ENCODE measurements at regions not wholly inside any gene's neighbourhood (a gene's known extent, or its start where the extent isn't known, plus 50 kb on each side); places are given as distances from the start of the nearest gene placed in this dataset.

GRCh38 chr4:151957153-151957552 is 196.3 kb upstream of the GATB start:
- Histone ChIP-seq H3K23ac (ENCODE audit: insufficient read length, low read depth, low read length) (no peak overlapping the region), H3K79me1 (ENCODE audit: insufficient read depth, low read depth, low read length, poor library complexity, severe bottlenecking) (no peaks in the 10 kb centered on the region), H3K79me2 (ENCODE audit: insufficient read depth, low read length) (no peaks in the 10 kb centered on the region), H3T11ph (ENCODE audit: low read length) (no peak overlapping the region), H2BK15ac (ENCODE audit: low read depth, low read length) (no peak overlapping the region), H2BK5ac (ENCODE audit: insufficient read length, low read length) (no peak overlapping the region), H4K20me1 (ENCODE audit: control insufficient read depth, insufficient read depth, insufficient read length) (no peaks in the 10 kb centered on the region), H3K18ac (ENCODE audit: insufficient read length, low read depth, low read length) (no peak overlapping the region), H4K8ac (replicated peaks; ENCODE audit: insufficient read length, low read depth, low read length) (no peak overlapping the region), H3K4me2 (ENCODE audit: insufficient read depth, insufficient read length, low read length) (no peak overlapping the region), H3K9ac (ENCODE audit: extremely low read depth, insufficient read length, low read length) (no peak overlapping the region), H3K9me3 (ENCODE audit: control insufficient read depth, low read depth, low read length) (no peaks in the 10 kb centered on the region), H3K14ac (ENCODE audit: insufficient read depth, low read length) (no peak overlapping the region), H4K91ac (ENCODE audit: insufficient read length, low read depth, low read length) (no peak overlapping the region), H2AK5ac (ENCODE audit: insufficient read length, low read length) (no peak overlapping the region), H2BK120ac (ENCODE audit: low read depth, low read length, poor library complexity, severe bottlenecking) (no peak overlapping the region), H3K4ac (ENCODE audit: low read depth, low read length) (no peak overlapping the region), H2AFZ (ENCODE audit: low read length) (no peak overlapping the region), H4K5ac (ENCODE audit: insufficient read length, low read depth, low read length) (no peak overlapping the region), H2BK12ac (ENCODE audit: insufficient read length, low read depth, low read length) (no peak overlapping the region), H2BK20ac (ENCODE audit: low read depth, low read length, poor library complexity, severe bottlenecking) (no peak overlapping the region), H3K56ac (ENCODE audit: insufficient read length, low read depth, low read length) (no peak overlapping the region), H3K4me1 (ENCODE audit: insufficient read depth, low read length) (no peaks in the 10 kb centered on the region; the same call in 1 of the 2 replicates), H3K27ac (ENCODE audit: insufficient read length, low read depth, low read length) (no peak overlapping the region), H3K27me3 (ENCODE audit: insufficient read depth, low read length) (no peaks in the 10 kb centered on the region), H3K23me2 (ENCODE audit: insufficient read length, low read depth, low read length, poor library complexity, severe bottlenecking) (no peaks in the 10 kb centered on the region)
- DNase-seq: peak; percentile 70
- Mint-ChIP-seq H3K9me3 (no peaks in the 10 kb centered on the region; a peak in 2 of 5 replicates), H3K27ac (no peak overlapping the region; a peak in 1 of 7 replicates), H3K27me3 (ENCODE audit: low read depth) (peaks cover 2% of the 10 kb centered on the region), H3K4me3 (0 out of 5 replicates have a peak overlapping the region, but pooled peaks of 1 of the 2 experiments have one; percentile 14), H3K4me1 (peaks cover 20% of the 10 kb centered on the region in 2 experiments), H3K36me3 (ENCODE audit: insufficient read depth in 1 of 3, low read depth in 3 of 3) (no peaks in the 10 kb centered on the region; a peak in 1 of 7 replicates)
- no peak; the same call in 2 of the 3 replicates for TF ChIP-seq CTCF (conservative IDR thresholded peaks at IDR 0.05)
- no CpG with 5 or more reads among the region's 5 CpGs for WGBS (ENCODE audit: extremely low coverage, insufficient read length, low lambda C conversion rate)
